ENCODE measurements at regions not wholly inside any gene's neighbourhood (a gene's known extent, or its start where the extent isn't known, plus 50 kb on each side); places are given as distances from the start of the nearest gene placed in this dataset.

DNA sequence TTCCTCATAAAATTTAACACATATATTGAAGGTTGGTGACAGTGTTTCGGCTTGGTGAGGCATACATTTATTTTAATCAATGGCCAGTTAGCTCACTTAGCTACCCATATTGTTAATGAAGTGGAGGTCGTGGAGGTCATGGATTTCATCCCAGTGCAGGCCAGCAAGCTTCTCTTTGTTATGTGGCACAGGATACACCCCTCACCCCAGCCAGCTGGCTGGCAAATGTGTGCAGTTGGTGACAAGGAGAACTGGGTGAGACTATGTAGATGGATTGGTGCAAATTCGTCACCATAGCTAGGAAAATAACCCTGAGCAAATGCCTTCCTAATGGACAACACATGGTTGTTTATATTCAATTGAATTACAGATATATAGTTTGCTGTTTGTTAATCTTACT lies 50.5 kb upstream of the FOXP2 start:
- H3K36me3 ChIP-seq: no peaks in the 10 kb centered on the region
- no peak overlapping the region for H3K27ac ChIP-seq
- TF ChIP-seq POLR2A (IDR thresholded peaks at IDR 0.05) (no peak), EP300 (IDR thresholded peaks at IDR 0.05) (no peak)
- TF ChIP-seq, protein P1, sequence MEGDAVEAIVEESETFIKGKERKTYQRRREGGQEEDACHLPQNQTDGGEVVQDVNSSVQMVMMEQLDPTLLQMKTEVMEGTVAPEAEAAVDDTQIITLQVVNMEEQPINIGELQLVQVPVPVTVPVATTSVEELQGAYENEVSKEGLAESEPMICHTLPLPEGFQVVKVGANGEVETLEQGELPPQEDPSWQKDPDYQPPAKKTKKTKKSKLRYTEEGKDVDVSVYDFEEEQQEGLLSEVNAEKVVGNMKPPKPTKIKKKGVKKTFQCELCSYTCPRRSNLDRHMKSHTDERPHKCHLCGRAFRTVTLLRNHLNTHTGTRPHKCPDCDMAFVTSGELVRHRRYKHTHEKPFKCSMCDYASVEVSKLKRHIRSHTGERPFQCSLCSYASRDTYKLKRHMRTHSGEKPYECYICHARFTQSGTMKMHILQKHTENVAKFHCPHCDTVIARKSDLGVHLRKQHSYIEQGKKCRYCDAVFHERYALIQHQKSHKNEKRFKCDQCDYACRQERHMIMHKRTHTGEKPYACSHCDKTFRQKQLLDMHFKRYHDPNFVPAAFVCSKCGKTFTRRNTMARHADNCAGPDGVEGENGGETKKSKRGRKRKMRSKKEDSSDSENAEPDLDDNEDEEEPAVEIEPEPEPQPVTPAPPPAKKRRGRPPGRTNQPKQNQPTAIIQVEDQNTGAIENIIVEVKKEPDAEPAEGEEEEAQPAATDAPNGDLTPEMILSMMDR (IDR thresholded peaks at IDR 0.05): no peak
- 51% methylated on average over 3 of the region's 3 CpGs for WGBS, 2 donors
- no peak for DNase-seq (ENCODE audit: low spot score in 2 of 2)
- H3K4me1 ChIP-seq: no peaks in the 10 kb centered on the region
- no peaks in the 10 kb centered on the region for H3K9me3 ChIP-seq
- H3K4me3 ChIP-seq: no peak overlapping the region
- no peaks in the 10 kb centered on the region for H3K27me3 ChIP-seq

DNA sequence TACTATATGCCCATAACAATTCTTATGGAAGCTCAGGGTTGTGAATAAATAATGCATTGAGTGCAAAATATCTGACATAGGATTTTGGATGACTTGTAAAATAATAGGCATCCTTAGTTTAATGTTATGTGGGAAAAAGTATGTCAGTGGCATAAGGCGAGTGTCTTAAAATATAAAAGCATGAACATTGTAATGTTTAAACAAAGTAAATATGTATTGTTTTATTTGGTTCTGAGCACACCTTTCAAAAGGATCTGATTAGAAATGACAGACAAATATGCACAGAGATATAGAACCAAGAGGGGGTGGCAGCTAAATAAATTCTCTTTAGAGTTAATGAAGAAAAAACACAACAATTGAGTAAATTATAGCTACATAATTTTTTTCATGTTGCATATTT lies 51.3 kb upstream of the FOXP2 start:
- no peak for TF ChIP-seq EP300 (IDR thresholded peaks at IDR 0.05)
- no peaks in the 10 kb centered on the region for H3K27me3 ChIP-seq
- whole genome bisulfite sequencing, 2 donors: 89 to 94% methylated on average over 1 of the region's 1 CpG
- no peak for DNase-seq (ENCODE audit: low spot score in 2 of 2)
- no peak overlapping the region for H3K4me3 ChIP-seq
- H3K9me3 ChIP-seq: no peaks in the 10 kb centered on the region
- no peak overlapping the region for H3K27ac ChIP-seq
- H3K36me3 ChIP-seq: no peaks in the 10 kb centered on the region
- no peaks in the 10 kb centered on the region for H3K4me1 ChIP-seq

DNA sequence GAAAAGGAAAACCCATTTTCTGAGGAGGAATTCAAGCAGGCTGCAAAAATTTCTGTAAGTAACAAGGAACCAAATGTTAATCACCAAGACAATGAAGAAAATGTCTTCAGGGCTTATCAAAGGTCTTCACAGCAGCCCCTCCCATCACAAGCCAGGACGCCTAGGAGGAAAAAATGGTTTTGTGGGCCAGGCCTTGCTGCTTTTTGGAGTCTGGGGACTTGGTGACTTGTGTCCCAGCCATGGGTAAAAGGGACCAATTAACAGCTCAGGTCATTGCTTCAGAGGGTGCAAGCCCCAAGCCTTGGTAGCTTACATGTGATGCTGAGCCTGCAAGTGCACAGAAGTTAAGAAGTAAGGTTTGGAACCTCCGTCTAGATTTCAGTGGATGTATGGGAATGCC lies 55.7 kb upstream of the FOXP2 start:
- no peak for TF ChIP-seq POLR2A (IDR thresholded peaks at IDR 0.05)
- TF ChIP-seq, protein P1 (IDR thresholded peaks at IDR 0.05): no peak
- TF ChIP-seq EP300 (IDR thresholded peaks at IDR 0.05): no peak
- H3K4me3 ChIP-seq: no peak overlapping the region
- H3K9me3 ChIP-seq: no peaks in the 10 kb centered on the region
- no peaks in the 10 kb centered on the region for H3K36me3 ChIP-seq
- WGBS, 2 donors: 85 to 93% methylated on average over 2 of the region's 2 CpGs
- no peaks in the 10 kb centered on the region for H3K27me3 ChIP-seq
- no peaks in the 10 kb centered on the region for H3K4me1 ChIP-seq
- DNase-seq (ENCODE audit: low spot score in 2 of 2): no peak
- no peak overlapping the region for H3K27ac ChIP-seq

DNA sequence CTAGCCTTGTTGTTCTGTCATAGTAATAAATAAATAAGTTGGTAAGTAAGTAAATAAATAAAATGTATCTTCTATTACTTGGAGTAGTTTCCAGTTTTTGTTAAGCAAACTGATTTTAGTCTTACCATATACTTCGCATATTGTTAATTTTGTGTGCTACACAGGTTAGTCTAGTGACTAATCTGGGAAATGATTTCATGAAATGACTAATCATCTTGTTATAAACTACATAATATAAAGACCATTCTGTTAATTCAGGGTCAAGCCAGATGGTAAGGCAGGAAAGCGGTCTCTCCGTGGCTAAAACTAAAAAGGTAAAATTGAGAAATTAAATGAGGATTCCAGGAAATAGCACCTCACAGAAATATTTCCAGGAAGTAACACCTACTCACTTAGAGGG lies 58.5 kb upstream of the FOXP2 start:
- Histone ChIP-seq H3K4me3 (no peak overlapping the region), H3K4me1 (no peaks in the 10 kb centered on the region), H3K27ac (no peak overlapping the region), H3K36me3 (no peaks in the 10 kb centered on the region), H3K27me3 (no peaks in the 10 kb centered on the region), H3K9me3 (no peaks in the 10 kb centered on the region)
- no peak for DNase-seq (ENCODE audit: low spot score in 2 of 2)
- 82 to 85% methylated on average over 3 of the region's 3 CpGs for WGBS, 2 donors
- no peak for TF ChIP-seq POLR2A (IDR thresholded peaks at IDR 0.05)
- TF ChIP-seq, protein P1 (IDR thresholded peaks at IDR 0.05): no peak
- no peak for TF ChIP-seq EP300 (IDR thresholded peaks at IDR 0.05)

DNA sequence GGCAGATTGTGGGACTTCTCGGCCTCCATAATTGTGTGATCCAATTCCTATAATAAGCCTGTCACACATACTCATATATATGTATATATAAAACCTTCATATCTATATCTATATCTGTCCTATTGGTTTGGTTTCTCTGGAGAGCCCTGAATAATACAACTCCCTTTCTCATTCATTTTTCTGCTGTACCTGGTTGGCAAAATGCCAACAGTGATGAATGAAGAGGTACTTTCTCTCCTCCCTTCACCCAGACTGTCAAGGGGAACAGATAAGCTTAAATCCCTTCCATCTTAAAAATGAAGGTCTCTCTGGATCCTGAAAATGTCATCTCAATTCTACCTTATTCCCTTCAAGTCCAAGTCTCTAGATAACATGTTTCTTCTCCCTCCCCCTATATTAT lies 60.3 kb upstream of the FOXP2 start:
- Histone ChIP-seq H3K9me3 (no peaks in the 10 kb centered on the region), H3K27me3 (no peaks in the 10 kb centered on the region), H3K4me1 (no peaks in the 10 kb centered on the region), H3K36me3 (no peaks in the 10 kb centered on the region), H3K4me3 (no peak overlapping the region), H3K27ac (no peak overlapping the region)
- DNase-seq (ENCODE audit: low spot score in 2 of 2): no peak
- TF ChIP-seq EP300 (IDR thresholded peaks at IDR 0.05) (no peak), POLR2A (IDR thresholded peaks at IDR 0.05) (no peak)
- TF ChIP-seq, protein P1 (IDR thresholded peaks at IDR 0.05): no peak
- 90 to 97% methylated on average over 1 of the region's 1 CpG for WGBS, 2 donors

DNA sequence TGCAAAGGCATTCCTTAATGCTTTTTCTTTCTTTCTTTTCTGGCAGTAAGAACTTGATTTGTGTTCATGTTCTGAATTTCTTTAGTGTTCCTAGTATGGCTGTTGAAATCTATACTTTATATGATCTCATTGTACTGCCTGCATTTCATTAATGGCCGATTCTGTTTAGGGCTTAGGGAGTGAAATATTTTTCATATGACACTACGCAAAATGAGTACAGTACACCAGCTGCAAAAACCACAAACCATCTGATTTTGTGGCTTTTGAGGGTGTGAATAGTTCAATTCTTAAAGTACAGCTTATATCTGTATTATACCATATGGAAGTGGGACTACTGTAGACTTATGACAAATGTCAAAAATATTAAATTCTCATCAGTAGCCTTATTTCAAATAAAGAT lies 69.1 kb upstream of the FOXP2 start:
- Histone ChIP-seq H3K4me3 (no peak overlapping the region), H3K4me1 (no peaks in the 10 kb centered on the region), H3K27me3 (no peaks in the 10 kb centered on the region), H3K36me3 (no peaks in the 10 kb centered on the region), H3K27ac (no peak overlapping the region), H3K9me3 (no peaks in the 10 kb centered on the region)
- TF ChIP-seq, protein P1 (IDR thresholded peaks at IDR 0.05): no peak
- TF ChIP-seq POLR2A (IDR thresholded peaks at IDR 0.05) (no peak), EP300 (IDR thresholded peaks at IDR 0.05) (no peak)
- no peak for DNase-seq (ENCODE audit: low spot score in 2 of 2)
- 26 to 31% methylated on average over 2 of the region's 2 CpGs for WGBS, 2 donors
